ENCODE measurements at regions not wholly inside any gene's neighbourhood (a gene's known extent, or its start where the extent isn't known, plus 50 kb on each side); places are given as distances from the start of the nearest gene placed in this dataset.
"Not testable (repeated sequence)": the region's sequence is repeated elsewhere in the genome, so short reads cannot be mapped to it uniquely, and the experiment has no call there.

DNA sequence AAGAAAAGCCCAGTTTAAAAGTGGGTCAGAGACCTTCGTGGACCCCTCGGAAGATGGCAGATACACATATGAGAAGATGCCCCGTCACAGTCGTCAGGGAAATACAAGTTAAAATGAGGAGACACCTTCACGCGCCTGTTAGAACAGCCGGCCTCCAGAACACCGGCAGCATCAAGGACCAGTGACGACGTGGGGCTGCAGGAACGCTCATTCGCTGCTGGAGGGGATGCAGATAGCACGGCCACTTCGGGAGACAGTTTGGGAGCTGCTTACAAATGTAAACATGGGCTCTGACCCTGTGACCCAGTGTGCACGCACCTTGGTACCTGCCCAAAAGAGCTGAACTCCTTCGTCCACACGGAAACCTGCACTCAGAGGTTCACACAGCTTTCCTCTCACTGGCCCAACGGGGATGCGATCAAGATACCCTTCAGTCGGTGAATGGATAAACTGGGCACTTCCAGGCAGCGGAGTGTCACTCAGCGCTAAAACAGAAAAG, 83.7 kb upstream of the CTDP1 start:
- DNase-seq: no peak

GRCh38 chr18:79596446-79597175, 83.0 kb upstream of the CTDP1 start:
- no peak for DNase-seq

DNA sequence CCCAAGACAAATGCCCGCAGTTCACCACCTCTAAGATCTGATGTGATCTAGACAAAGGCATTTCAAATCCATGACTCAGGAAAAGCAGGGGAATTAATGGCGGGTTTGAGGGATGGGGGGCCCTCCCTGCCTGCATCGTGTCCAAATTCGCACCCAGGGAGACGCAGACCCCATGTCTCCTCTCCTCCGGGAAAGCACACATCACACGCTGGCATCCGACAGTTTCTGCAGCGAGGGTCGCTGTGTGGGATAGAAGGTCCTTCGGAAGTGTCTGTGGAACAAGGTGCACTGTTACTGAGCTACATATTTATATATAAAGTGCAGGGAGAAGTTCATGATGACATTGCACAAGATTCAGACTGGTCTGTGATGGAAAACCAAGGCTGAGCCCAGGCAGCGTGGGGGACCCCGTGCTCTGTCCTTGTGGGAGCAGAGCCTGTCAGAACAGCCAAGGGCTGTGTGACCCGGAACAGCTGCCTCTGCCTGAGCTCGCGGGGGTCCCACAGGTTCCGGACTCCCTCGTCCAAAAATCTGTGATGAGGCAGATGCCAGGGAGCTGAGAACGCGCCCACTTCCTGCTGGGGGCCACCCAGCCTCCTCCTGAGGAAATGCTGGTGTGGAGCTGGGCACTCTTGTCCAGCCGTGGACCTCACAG, 82.3 kb upstream of the CTDP1 start:
- no peak for DNase-seq

GRCh38 chr18:79597831-79598632, 81.6 kb upstream of the CTDP1 start:
- DNase-seq: no peak

DNA sequence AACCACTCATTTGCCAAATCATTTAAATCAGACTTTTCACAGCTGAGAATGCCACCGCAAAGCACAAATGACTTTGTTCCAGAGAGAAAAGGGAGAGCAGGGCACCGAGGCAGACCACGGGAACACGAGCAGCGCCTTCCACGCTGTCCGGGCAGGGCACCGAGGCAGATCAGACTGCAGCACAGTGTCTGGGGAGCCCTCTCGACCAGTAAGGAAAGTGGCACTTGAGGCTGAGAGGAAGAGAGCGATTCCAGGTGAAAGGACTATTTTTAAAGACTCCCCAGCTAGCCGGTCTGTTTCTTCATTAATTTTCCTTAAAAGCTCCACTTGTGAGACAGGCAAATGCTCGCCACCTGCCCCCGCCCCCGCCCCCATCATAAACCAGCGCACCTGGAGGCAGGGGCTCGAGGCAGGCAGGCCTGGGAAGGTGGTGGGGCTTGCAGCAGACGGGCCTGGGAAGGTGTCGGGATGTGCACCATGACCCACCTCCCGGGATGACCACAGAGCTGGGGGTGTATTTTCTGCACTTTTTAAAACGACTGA, 80.9 kb upstream of the CTDP1 start:
- no peak for DNase-seq

- DNase-seq: no peak
These were observed 80.1 kb upstream of the CTDP1 start for GRCh38 chr18:79599441-79599931.

DNA sequence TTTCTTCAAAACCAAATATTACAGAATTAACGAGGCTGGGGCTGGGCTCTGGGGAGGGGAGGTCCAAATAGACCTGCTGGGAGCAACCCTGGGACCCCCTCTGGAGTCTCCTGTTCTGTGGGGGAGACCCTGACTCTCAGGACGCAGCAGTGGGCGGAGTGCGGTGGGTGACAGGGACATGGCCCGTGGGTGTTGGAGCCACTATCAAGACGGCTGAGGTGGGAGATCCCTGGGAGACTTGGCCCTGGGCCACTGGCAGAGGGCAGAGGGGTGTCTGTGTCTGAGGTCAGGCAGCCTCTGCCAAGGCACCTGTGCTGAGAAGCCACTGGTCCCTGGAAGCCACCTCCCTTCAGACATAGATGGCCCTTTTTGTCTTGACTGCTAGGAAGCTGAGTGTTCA, 79.5 kb upstream of the CTDP1 start:
- DNase-seq: no peak

DNA sequence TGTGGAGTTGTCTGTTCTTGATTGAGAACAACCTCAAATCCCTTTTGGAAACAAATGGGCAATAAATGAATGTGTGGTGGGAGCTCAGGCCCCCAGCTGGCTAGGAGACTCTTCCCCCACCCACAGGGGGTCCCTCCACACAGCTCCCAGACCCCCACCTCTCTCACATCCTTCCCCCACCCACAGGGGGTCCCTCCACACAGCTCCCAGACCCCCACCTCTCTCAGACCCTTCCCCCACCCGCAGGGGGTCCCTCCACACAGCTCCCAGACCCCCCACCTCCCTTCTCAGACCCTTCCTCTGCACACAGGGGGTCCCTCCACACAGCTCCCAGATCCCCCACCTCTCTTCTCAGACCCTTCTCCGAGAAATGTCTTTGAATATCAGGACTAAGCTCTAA, 79.0 kb upstream of the CTDP1 start:
- no peak for DNase-seq

- DNase-seq: no peak
These were observed 78.4 kb upstream of the CTDP1 start for GRCh38 chr18:79601234-79601633.

GRCh38 chr18:79603321-79604204, 76.0 kb upstream of the CTDP1 start:
- DNase-seq: no peak

DNA sequence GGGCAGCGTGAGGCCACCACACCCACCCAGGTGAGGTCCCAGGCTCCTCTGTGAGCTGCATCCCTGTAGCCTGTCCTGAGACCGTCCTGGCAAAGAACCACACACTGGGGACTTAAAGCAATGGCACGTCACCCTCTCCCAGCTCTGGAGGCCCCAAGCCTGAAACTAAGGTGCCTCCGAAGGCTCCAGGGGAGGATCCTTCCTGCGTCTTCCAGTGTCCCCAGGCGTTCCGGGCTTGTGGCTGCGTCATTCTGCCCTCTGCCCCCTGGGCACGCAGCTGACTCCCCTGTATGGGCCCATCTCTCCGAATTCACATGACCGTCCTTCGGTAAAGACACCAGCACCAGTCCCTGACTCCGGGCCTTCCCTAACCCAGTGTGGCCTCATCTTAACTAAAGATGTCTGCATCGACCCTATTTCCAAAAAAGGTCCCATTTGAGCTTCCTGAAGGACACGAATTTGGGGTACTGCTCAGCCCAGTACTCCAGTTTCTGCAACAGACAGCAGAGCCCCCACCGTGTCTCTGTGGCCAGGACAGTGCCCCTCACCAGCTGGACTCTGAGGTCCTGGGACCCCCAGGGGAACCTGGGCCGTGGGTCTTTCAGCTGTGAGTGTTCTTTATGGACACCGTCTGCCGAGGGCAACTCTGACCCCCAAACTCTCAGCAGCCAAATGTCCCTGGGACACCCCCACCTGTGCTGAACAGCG, 75.2 kb upstream of the CTDP1 start:
- no peak for DNase-seq

DNA sequence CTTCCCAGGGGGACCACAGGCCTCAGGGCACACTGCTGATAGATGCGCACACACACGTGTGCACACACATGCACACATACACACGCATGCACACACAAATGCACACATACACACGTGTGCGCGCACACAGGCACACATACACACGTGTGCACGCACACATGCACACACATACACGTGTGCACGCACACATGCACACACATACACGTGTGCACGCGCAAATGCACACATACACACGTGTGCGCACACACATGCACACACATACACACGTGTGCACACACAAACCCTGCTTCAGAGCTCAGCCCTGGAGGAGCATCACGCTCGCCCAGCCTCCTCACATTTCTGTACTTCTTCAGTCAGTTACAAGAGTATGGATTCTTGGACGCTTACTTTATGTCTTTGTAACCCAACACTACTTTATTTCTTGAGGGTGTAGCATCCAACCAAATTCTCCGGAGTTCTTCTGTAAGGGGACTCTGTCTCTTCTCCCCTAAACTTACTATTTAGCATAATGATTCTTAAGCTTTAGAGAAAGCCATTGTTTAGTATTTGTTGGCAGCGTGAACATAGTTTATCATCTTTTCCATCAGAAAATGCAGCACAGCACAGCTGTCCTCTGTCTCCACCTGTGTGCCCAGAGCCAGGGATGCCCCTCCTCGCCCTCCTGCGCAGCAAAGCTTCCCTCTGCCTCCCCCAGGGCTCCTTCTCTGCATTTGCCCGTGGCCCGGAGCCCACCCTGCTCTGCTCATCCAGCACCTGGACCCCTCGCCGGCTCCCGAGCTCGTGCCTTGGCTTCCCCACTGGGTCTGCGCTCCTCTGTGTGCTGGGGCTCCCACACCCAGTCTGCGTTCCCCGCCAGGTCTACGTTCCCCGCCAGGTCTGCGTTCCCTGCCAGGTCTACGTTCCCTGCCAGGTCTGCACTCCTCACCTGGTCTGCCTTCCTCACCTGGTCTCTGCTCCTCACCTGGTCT, 74.4 kb upstream of the CTDP1 start:
- DNase-seq: no peak

GRCh38 chr18:79606071-79606470, 73.5 kb upstream of the CTDP1 start:
- not testable (repeated sequence) for DNase-seq

DNA sequence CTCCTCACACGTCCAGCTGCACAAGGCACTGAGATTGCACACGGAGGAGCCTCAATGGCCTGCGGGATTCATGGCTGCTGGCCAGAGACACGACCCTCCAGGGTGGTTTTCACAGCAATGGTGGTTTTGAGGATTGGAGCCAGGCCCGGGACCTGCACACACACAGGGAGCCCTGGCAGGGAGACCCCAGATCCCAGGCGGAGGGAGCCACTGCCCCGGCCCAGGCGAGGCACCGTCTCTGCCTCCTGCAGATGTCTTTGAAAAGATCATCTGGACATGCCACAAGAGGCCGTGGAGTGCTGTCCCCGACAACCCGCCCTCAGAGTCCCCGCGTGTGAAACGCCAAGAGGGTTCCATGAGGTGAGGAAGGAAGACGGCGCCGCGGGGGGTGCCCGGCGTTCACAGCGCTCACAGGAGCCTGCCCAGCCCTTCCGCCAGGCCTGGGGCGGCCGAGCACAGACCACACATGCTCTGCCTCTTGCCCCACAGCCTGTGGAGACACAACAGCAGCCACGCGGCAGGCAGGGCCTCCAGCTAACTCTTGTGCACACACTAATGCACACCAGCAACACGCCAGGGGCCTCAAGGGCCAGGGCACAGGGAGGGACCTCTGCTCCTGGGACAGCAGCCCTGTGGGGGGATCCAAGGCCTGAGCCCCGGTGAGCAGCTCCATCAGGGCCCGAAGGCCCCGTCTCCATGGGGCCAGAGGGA, 72.8 kb upstream of the CTDP1 start:
- no peak for DNase-seq

- DNase-seq: no peak
These were observed 72.1 kb upstream of the CTDP1 start for GRCh38 chr18:79607361-79607952.

- DNase-seq: no peak
These were observed 71.5 kb upstream of the CTDP1 start for GRCh38 chr18:79608069-79608468.

GRCh38 chr18:79608535-79608934, 71.1 kb upstream of the CTDP1 start:
- DNase-seq: no peak

DNA sequence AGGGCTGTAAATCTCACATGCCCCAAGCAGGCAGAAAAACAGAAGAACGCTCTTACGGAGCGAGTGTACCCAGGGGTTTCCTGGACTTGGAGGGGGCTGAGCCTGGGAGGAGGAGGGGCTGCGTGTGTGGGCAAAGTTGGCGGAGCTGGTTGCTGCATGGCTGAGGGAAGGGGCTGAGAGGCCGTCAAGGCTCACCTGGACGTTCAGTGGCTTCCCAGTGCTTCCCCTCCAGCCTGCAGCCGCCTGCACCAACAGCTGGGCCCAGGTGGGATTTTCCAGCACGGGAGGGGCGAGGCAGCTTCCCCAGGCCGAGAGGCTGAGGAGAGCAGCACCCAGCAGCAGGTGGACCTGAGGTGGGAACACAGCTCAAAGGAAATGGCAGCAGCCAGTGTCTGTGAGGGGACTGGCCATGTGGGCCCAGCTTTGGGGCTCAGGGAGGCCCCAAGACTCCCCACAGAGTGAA, 70.6 kb upstream of the CTDP1 start:
- DNase-seq: no peak

Measured in nucleus accumbens (tissue), 56 donors.